HepG2 (cell line): ENCODE measurements at regions not wholly inside any gene's neighbourhood (a gene's known extent, or its start where the extent isn't known, plus 50 kb on each side); places are given as distances from the start of the nearest gene placed in this dataset.
A peak's percentile ranks its signal among the peaks of the same experiment; 100 is the strongest.

Source experiments
- ATAC-seq: fragments of 200-7000 bp; cut with Tn5 transposase; 3 replicates; pipeline ENCODE4 v1.9.1; 2020; ENCODE audit warnings: mild to moderate bottlenecking, moderate library complexity
- BruUV-seq: library from RNA; stranded (reverse); fragments of 400-500 nt; replicated peaks from 2 replicates; lab custom pipeline; 2021; lab: Mats Ljungman, UMichigan
- CTCF ChIA-PET: fragments of 300-600 bp; formaldehyde crosslinking; extraction: SDS; loops from one replicate; lab custom pipeline; 2021; ENCODE audit warnings: low total read pairs, inconsistent platforms, low intra/inter-chr PET ratio; lab: Yijun Ruan, JAX
- POLR2A ChIA-PET: fragments of 350-600 bp; sonication (Branson Sonifier 250); formaldehyde crosslinking; loops from one replicate; lab custom pipeline; 2020; ENCODE audit warnings: antibody characterized with exemption, inconsistent platforms; lab: Yijun Ruan, JAX
- DNase-seq: peaks from one replicate; pipeline ENCODE4 v3.0.0-alpha.2; 2015; ENCODE audit warnings: low spot score
- FAIRE-seq: peaks from 3 replicates; lab custom pipeline; 2011; peaks lifted over from hg19 to GRCh38; lab: Jason Lieb, UNC
- H2AFZ ChIP-seq: one replicate; pipeline ENCODE4 v1.6.1; 2011; ENCODE audit warnings: low read length, inconsistent platforms
- H3K27ac ChIP-seq: fragments of 300-600 bp; 3 replicates; pipeline ENCODE4 v1.8.0; 2011; ENCODE audit warnings: mixed run types, mild to moderate bottlenecking, mixed read lengths, low read length, inconsistent platforms; ENCODE audit not compliant: insufficient read depth; ENCODE audit errors: extremely low read length
- H3K27me3 ChIP-seq, 2 experiments: fragments of 200-600 bp in 1 of 2; 2 replicates in 1 of 2; 3 replicates in 1 of 2; pipeline versions ENCODE4 v1.6.0 to v1.8.0; 2011; ENCODE audit warnings: low read length in 2 of 2, mild to moderate bottlenecking in 2 of 2, moderate library complexity in 2 of 2, inconsistent platforms in 1 of 2; ENCODE audit not compliant: insufficient read depth in 2 of 2, control insufficient read depth in 1 of 2
- H3K36me3 ChIP-seq, 2 experiments: fragments of 200-600 bp in 1 of 2; replicated peaks in 1 of 2; 2 replicates in 1 of 2; 3 replicates in 1 of 2; pipeline versions ENCODE4 v1.5.1 to v1.8.0; 2011; ENCODE audit warnings: low read length in 2 of 2, inconsistent platforms in 1 of 2; ENCODE audit not compliant: insufficient read depth in 2 of 2, control insufficient read depth in 1 of 2
- H3K4me1 ChIP-seq: 2 replicates; pipeline ENCODE4 v1.5.1; 2012; ENCODE audit warnings: low read length, inconsistent platforms; ENCODE audit not compliant: insufficient read depth
- H3K4me2 ChIP-seq: 2 replicates; pipeline ENCODE4 v1.6.0; 2011; ENCODE audit warnings: low read depth, low read length, inconsistent platforms
- H3K4me3 ChIP-seq, 3 experiments: fragments of 200-600 bp in 1 of 3; sonication (generic), shearing (Covaris generic) in 1 of 3; replicated peaks in 1 of 3; 2 replicates each; pipeline ENCODE4 v1.5.1; 2011 to 2016; ENCODE audit warnings: low read length in 3 of 3, inconsistent platforms in 2 of 3, low read depth in 2 of 3, mild to moderate bottlenecking in 2 of 3, control low read depth in 1 of 3, mixed read lengths in 1 of 3; ENCODE audit not compliant: insufficient read depth in 1 of 3
- H3K79me2 ChIP-seq: one replicate; pipeline ENCODE4 v1.6.1; 2011; ENCODE audit warnings: low read length, inconsistent platforms; ENCODE audit not compliant: insufficient read depth
- H3K9ac ChIP-seq: 2 replicates; pipeline ENCODE4 v1.6.0; 2011; ENCODE audit warnings: mild to moderate bottlenecking, low read depth, low read length, inconsistent platforms; ENCODE audit not compliant: insufficient read depth
- H3K9me3 ChIP-seq: 2 replicates; pipeline ENCODE4 v1.5.1; 2012; ENCODE audit warnings: mild to moderate bottlenecking, low read length
- H4K20me1 ChIP-seq: 2 replicates; pipeline ENCODE4 v1.6.0; 2011; ENCODE audit warnings: inconsistent platforms, mild to moderate bottlenecking, low read length, moderate library complexity; ENCODE audit not compliant: insufficient read depth
- ARID5B ChIP-seq: IDR thresholded peaks from 2 replicates; pipeline ENCODE4 v1.4.0; 2020; ENCODE audit warnings: mild to moderate bottlenecking, missing genetic modification reagents
- BCL6 ChIP-seq: IDR thresholded peaks from 2 replicates; pipeline ENCODE4 v1.6.1; 2016; ENCODE audit warnings: missing genetic modification reagents, missing compliant biosample characterization
- CCDC6 ChIP-seq: sonication (generic); formaldehyde crosslinking; IDR thresholded peaks from 2 replicates; pipeline ENCODE4 v1.8.1; 2022; ENCODE audit warnings: mild to moderate bottlenecking, missing genetic modification reagents, moderate library complexity
- ISL2 ChIP-seq: sonication (generic); formaldehyde crosslinking; IDR thresholded peaks from 2 replicates; pipeline ENCODE4 v1.5.0; 2020; ENCODE audit warnings: missing genetic modification reagents
- MAFF ChIP-seq: IDR thresholded peaks from 2 replicates; pipeline ENCODE4 v1.6.1; 2011; ENCODE audit warnings: low read depth, low read length, improper control_type of control experiment
- MAFK ChIP-seq, 2 experiments: IDR thresholded peaks in 1 of 2; conservative IDR thresholded peaks in 1 of 2; 2 replicates each; pipeline ENCODE4 v1.6.1; 2011; ENCODE audit warnings: improper control_type of control experiment in 2 of 2, low read length in 2 of 2
- MBD4 ChIP-seq: IDR thresholded peaks from 2 replicates; pipeline ENCODE4 v1.6.1; 2012; ENCODE audit warnings: low read length, inconsistent platforms, borderline replicate concordance
- MEIS1 ChIP-seq: sonication (generic); formaldehyde crosslinking; IDR thresholded peaks from 2 replicates; pipeline ENCODE4 v1.9.0; 2021; ENCODE audit warnings: mild to moderate bottlenecking, missing genetic modification reagents, moderate library complexity, borderline replicate concordance
- RNF2 ChIP-seq: fragments of 450-650 bp; conservative IDR thresholded peaks from 2 replicates; pipeline ENCODE4 v1.6.1; 2016; ENCODE audit warnings: low read depth
- ZNF441 ChIP-seq: sonication (generic); formaldehyde crosslinking; IDR thresholded peaks from 2 replicates; pipeline ENCODE4 v1.7.0; 2021; ENCODE audit warnings: missing genetic modification reagents, borderline replicate concordance
- ZNF543 ChIP-seq: sonication (generic); formaldehyde crosslinking; IDR thresholded peaks from 2 replicates; pipeline ENCODE4 v1.4.0; 2020; ENCODE audit warnings: mild to moderate bottlenecking, missing genetic modification reagents
- ZNF878 ChIP-seq: sonication (generic); formaldehyde crosslinking; IDR thresholded peaks from 2 replicates; pipeline ENCODE4 v1.8.1; 2023; ENCODE audit warnings: mild to moderate bottlenecking, missing genetic modification reagents, moderate library complexity
- WGBS: methylation state at CpG from one replicate; pipeline ENCODE4 v1.1.6; 2017; ENCODE audit warnings: low lambda C conversion rate; 5-methylcytosine and 5-hydroxymethylcytosine counted together
- in situ Hi-C: cut with HindIII; loops from 2 replicates; pipeline ENCODE4 v1.10.0; 2017; ENCODE audit warnings: low pct_unique_long_range_greater_than_20kb; ENCODE audit not compliant: extremely low pct_ligation_motif_present
- intact Hi-C: fragments of 100-400 bp; cut with micrococcal nuclease; formaldehyde crosslinking; loops from one replicate; pipeline ENCODE4 v1.10.0; 2022; ENCODE audit not compliant: unreplicated experiment
- TF ChIP-seq, protein P1 (sequence below): sonication (generic); formaldehyde crosslinking; IDR thresholded peaks from 2 replicates; pipeline ENCODE4 v1.8.1; 2023; ENCODE audit warnings: missing genetic modification reagents, inconsistent platforms, borderline replicate concordance

DNA sequence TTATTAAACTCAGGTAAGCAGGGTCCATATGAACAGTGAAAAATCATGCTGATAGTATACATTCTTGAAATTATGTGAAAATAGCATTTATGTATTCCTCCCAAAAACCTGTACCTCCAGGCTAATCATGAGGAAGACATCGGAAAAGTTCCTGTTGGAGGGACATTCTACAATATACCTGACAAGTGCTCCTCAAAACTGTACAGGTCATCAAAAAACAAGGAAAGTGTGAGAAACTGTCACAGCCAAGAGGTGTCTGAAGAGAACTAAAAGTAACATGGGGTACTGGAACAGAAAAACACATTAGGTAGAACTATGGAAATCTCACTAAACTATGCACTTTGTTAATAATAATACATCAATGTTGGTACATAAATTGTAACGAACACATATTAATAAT is 326.7 kb downstream of the CRPPA start:
- no peaks in the 10 kb centered on the region for H3K27me3 ChIP-seq
- no peak overlapping the region for H3K4me3 ChIP-seq
- ATAC-seq (no peak), FAIRE-seq (no peak), DNase-seq (no peak)
- no peak overlapping the region for H3K4me2 ChIP-seq
- no peaks in the 10 kb centered on the region for H4K20me1 ChIP-seq
- no peak overlapping the region for H3K9ac ChIP-seq
- in situ Hi-C loops: no loop called here
- TF ChIP-seq ZNF441 (CRISPR knock-in tag) (no peak), ZNF878 (CRISPR knock-in tag) (no peak), RNF2 (no peak), MAFF (peak; percentile 70), MEIS1 (CRISPR knock-in tag) (no peak), ISL2 (CRISPR knock-in tag) (no peak), BCL6 (CRISPR knock-in tag) (no peak), MBD4 (no peak), CCDC6 (CRISPR knock-in tag) (no peak), ZNF543 (no peak), ARID5B (CRISPR knock-in tag) (no peak), MAFK (conservative IDR thresholded peaks at IDR 0.05 in 1 of 2, IDR thresholded peaks at IDR 0.05 in 1 of 2; ENCODE audit: low read length in 2 of 2) (peak; percentile 34 to 80; a peak in 3 of 4 replicates)
- TF ChIP-seq, protein P1, sequence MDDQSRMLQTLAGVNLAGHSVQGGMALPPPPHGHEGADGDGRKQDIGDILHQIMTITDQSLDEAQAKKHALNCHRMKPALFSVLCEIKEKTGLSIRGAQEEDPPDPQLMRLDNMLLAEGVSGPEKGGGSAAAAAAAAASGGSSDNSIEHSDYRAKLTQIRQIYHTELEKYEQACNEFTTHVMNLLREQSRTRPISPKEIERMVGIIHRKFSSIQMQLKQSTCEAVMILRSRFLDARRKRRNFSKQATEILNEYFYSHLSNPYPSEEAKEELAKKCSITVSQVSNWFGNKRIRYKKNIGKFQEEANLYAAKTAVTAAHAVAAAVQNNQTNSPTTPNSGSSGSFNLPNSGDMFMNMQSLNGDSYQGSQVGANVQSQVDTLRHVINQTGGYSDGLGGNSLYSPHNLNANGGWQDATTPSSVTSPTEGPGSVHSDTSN (CRISPR knock-in tag): no peak
- POLR2A ChIA-PET: no interaction called here
- no TSS peak for BruUV-seq
- no peaks in the 10 kb centered on the region for H3K4me1 ChIP-seq
- no peaks in the 10 kb centered on the region for H3K79me2 ChIP-seq
- CTCF ChIA-PET: no interaction called here
- WGBS: 4% methylated on average over 2 of the region's 2 CpGs
- no peak overlapping the region for H3K27ac ChIP-seq
- intact Hi-C loops: no loop called here
- H3K9me3 ChIP-seq: no peaks in the 10 kb centered on the region
- H3K36me3 ChIP-seq: no peaks in the 10 kb centered on the region
- H2AFZ ChIP-seq: no peak overlapping the region
